Keratinocyte (primary cell): ENCODE measurements at regions not wholly inside any gene's neighbourhood (a gene's known extent, or its start where the extent isn't known, plus 50 kb on each side); places are given as distances from the start of the nearest gene placed in this dataset.

Experiments
- DNase-seq: peaks from one replicate; pipeline ENCODE4 v3.0.0-alpha.2; 2011; ENCODE audit warnings: low read depth, missing footprints, low spot score
- FAIRE-seq: peaks from 2 replicates; lab custom pipeline; 2011; peaks lifted over from hg19 to GRCh38; lab: Jason Lieb, UNC
- H2AFZ ChIP-seq: 2 replicates; pipeline ENCODE4 v1.6.0; 2012; ENCODE audit warnings: low read length, control low read depth, inconsistent platforms; ENCODE audit not compliant: control insufficient read depth
- H3K27ac ChIP-seq: 2 replicates; pipeline ENCODE4 v1.5.1; 2011; ENCODE audit warnings: low read length; ENCODE audit not compliant: control insufficient read depth, insufficient read depth
- H3K27me3 ChIP-seq: 3 replicates; pipeline ENCODE4 v1.6.0; 2011; ENCODE audit warnings: low read length; ENCODE audit not compliant: control insufficient read depth, insufficient read depth; ENCODE audit errors: extremely low read depth
- H3K36me3 ChIP-seq, 2 experiments: 2 replicates in 1 of 2; 3 replicates in 1 of 2; pipeline ENCODE4 v1.5.1; 2011; ENCODE audit warnings: low read length in 2 of 2, mild to moderate bottlenecking in 1 of 2; ENCODE audit not compliant: control insufficient read depth in 2 of 2, insufficient read depth in 2 of 2; ENCODE audit errors: extremely low read depth in 1 of 2
- H3K4me1 ChIP-seq: 3 replicates; pipeline ENCODE4 v1.5.1; 2011; ENCODE audit warnings: low read length; ENCODE audit not compliant: control insufficient read depth, insufficient read depth; ENCODE audit errors: extremely low read depth
- H3K4me2 ChIP-seq: 3 replicates; pipeline ENCODE4 v1.6.0; 2011; ENCODE audit warnings: low read depth, low read length; ENCODE audit not compliant: control insufficient read depth, insufficient read depth; ENCODE audit errors: extremely low read depth
- H3K4me3 ChIP-seq, 3 experiments: fragments of 200-600 bp in 1 of 3; sonication (generic) in 1 of 3; 2 replicates in 2 of 3; 3 replicates in 1 of 3; pipeline ENCODE4 v1.5.1; 2011 to 2016; ENCODE audit warnings: low read length in 3 of 3, mild to moderate bottlenecking in 3 of 3, control low read depth in 2 of 3, inconsistent platforms in 1 of 3, low read depth in 1 of 3, mixed read lengths in 1 of 3, mixed run types in 1 of 3, moderate library complexity in 1 of 3; ENCODE audit not compliant: control insufficient read depth in 2 of 3, insufficient read depth in 2 of 3; ENCODE audit errors: extremely low read depth in 1 of 3
- H3K79me2 ChIP-seq: 2 replicates; pipeline ENCODE4 v1.6.0; 2012; ENCODE audit warnings: low read length; ENCODE audit not compliant: control insufficient read depth, insufficient read depth
- H3K9ac ChIP-seq: 3 replicates; pipeline ENCODE4 v1.6.0; 2011; ENCODE audit warnings: low read length; ENCODE audit not compliant: control insufficient read depth, insufficient read depth; ENCODE audit errors: extremely low read depth
- H3K9me1 ChIP-seq: 3 replicates; pipeline ENCODE4 v1.6.0; 2011; ENCODE audit warnings: low read length; ENCODE audit not compliant: control insufficient read depth, insufficient read depth; ENCODE audit errors: extremely low read depth
- H3K9me3 ChIP-seq: 2 replicates; pipeline ENCODE4 v1.5.1; 2012; ENCODE audit warnings: low read depth, low read length; ENCODE audit not compliant: control insufficient read depth
- H4K20me1 ChIP-seq: 3 replicates; pipeline ENCODE4 v1.6.0; 2011; ENCODE audit warnings: low read length; ENCODE audit not compliant: control insufficient read depth, insufficient read depth; ENCODE audit errors: extremely low read depth
- EZH2 ChIP-seq: IDR thresholded peaks from one replicate; pipeline ENCODE4 v1.6.1; 2012; ENCODE audit warnings: inconsistent platforms, mild to moderate bottlenecking, low read length, moderate library complexity
- dilution Hi-C: fragments of 300-500 bp; cut with MboI; formaldehyde crosslinking; loops from one replicate; pipeline ENCODE4 v1.7.0; 2020; ENCODE audit warnings: low sequenced_read_pairs; ENCODE audit not compliant: extremely low pct_ligation_motif_present
- TF ChIP-seq, protein P1 (sequence below), 3 experiments: IDR thresholded peaks in 1 of 3; conservative IDR thresholded peaks in 1 of 3; optimal IDR thresholded peaks in 1 of 3; 2 replicates in 2 of 3; 3 replicates in 1 of 3; pipeline versions ENCODE3 to v1.5.1; 2011; ENCODE audit warnings: low read length in 3 of 3, mild to moderate bottlenecking in 3 of 3, moderate library complexity in 2 of 3, control low read depth in 1 of 3, inconsistent platforms in 1 of 3; ENCODE audit not compliant: insufficient read depth in 2 of 3; ENCODE audit errors: extremely low read depth in 1 of 3

DNA sequence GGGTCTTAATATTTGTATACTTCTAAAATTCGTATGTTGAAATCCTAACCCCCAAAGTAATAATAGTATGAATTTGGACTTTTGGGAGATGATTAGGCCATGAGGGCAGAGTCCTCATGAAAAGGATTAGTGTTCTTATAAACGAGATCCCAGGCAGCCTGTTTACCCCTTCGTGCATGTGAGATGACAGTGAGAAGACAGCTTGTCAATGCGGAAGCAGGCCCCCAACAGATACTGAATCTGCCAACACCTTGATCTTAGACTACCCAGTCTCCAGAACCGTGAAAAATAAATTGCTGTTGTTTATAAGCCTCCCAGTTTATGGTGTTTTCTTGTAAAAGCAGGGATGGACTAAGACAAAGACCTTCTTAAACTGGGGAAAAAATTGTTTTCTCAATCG, 714.2 kb downstream of the SI start:
- Histone ChIP-seq H3K27me3 (no peaks in the 10 kb centered on the region), H3K9ac (no peak overlapping the region), H3K79me2 (no peaks in the 10 kb centered on the region), H3K4me2 (no peak overlapping the region), H3K4me1 (no peaks in the 10 kb centered on the region), H3K36me3 (no peaks in the 10 kb centered on the region), H3K4me3 (no peak overlapping the region), H2AFZ (no peak overlapping the region), H3K9me1 (no peaks in the 10 kb centered on the region), H3K27ac (no peak overlapping the region), H4K20me1 (no peaks in the 10 kb centered on the region), H3K9me3 (no peaks in the 10 kb centered on the region)
- DNase-seq (no peak), FAIRE-seq (no peak)
- dilution Hi-C loops, result no loop called here
- TF ChIP-seq EZH2, result no peak
- TF ChIP-seq, protein P1, sequence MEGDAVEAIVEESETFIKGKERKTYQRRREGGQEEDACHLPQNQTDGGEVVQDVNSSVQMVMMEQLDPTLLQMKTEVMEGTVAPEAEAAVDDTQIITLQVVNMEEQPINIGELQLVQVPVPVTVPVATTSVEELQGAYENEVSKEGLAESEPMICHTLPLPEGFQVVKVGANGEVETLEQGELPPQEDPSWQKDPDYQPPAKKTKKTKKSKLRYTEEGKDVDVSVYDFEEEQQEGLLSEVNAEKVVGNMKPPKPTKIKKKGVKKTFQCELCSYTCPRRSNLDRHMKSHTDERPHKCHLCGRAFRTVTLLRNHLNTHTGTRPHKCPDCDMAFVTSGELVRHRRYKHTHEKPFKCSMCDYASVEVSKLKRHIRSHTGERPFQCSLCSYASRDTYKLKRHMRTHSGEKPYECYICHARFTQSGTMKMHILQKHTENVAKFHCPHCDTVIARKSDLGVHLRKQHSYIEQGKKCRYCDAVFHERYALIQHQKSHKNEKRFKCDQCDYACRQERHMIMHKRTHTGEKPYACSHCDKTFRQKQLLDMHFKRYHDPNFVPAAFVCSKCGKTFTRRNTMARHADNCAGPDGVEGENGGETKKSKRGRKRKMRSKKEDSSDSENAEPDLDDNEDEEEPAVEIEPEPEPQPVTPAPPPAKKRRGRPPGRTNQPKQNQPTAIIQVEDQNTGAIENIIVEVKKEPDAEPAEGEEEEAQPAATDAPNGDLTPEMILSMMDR (optimal IDR thresholded peaks at IDR 0.05 in 1 of 3, IDR thresholded peaks at IDR 0.05 in 1 of 3, conservative IDR thresholded peaks at IDR 0.05 in 1 of 3; ENCODE audit: extremely low read depth in 1 of 3, insufficient read depth in 2 of 3, low read length in 3 of 3), result no peak

DNA sequence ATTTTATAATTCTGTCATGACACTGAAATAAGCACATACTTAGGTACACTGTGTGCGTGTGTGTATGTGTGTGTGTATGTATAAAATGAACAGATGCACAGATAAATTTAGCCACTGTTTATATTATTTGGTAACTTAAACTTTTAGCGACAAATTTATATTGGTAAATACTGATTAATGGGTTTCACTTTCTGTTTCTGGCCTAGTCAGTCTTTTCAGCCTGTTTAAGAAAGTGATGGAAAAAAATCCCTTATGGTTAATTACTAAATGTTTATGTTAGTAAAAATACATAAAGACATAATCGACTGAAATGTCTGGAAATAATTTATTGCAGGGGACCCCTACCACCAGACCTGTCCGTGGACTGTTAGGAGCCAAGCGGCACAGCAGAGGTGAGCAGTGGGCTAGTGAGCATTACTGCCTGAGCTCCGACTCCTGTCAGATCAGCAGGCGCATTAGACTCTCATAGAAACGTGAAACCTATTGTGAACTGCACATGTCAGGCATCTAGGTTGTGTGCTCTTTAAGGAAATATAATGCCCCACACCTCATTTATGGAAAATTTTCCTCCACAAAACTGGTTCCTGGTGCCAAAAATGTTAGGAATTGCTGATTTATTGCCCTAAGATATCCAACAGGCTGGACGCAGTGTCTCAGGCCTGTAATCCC, 717.4 kb downstream of the SI start:
- DNase-seq (no peak), FAIRE-seq (no peak)
- no peaks in the 10 kb centered on the region for H4K20me1 ChIP-seq
- H3K4me2 ChIP-seq, result no peak overlapping the region
- no peaks in the 10 kb centered on the region for H3K9me1 ChIP-seq
- no peaks in the 10 kb centered on the region for H3K27me3 ChIP-seq
- no peaks in the 10 kb centered on the region for H3K4me1 ChIP-seq
- TF ChIP-seq, protein P1 (optimal IDR thresholded peaks at IDR 0.05 in 1 of 3, IDR thresholded peaks at IDR 0.05 in 1 of 3, conservative IDR thresholded peaks at IDR 0.05 in 1 of 3; ENCODE audit: extremely low read depth in 1 of 3, insufficient read depth in 2 of 3, low read length in 3 of 3), result no peak
- TF ChIP-seq EZH2, result no peak
- H3K9ac ChIP-seq, result no peak overlapping the region
- H3K79me2 ChIP-seq, result no peaks in the 10 kb centered on the region
- dilution Hi-C loops, result no loop called here
- H2AFZ ChIP-seq, result no peak overlapping the region
- no peaks in the 10 kb centered on the region for H3K9me3 ChIP-seq
- H3K4me3 ChIP-seq, result no peak overlapping the region
- no peaks in the 10 kb centered on the region for H3K36me3 ChIP-seq
- H3K27ac ChIP-seq, result no peak overlapping the region
